GM13977 (cell line): ENCODE measurements at regions not wholly inside any gene's neighbourhood (a gene's known extent, or its start where the extent isn't known, plus 50 kb on each side); places are given as distances from the start of the nearest gene placed in this dataset.

Experiments used
- DNase-seq: peaks from one replicate; pipeline ENCODE4 v3.0.0; 2012; ENCODE audit warnings: low spot score
- in situ Hi-C: fragments of 300-500 bp; cut with MboI; formaldehyde crosslinking; loops from one replicate; pipeline ENCODE4 v1.12.0; 2022; ENCODE audit warnings: low sequenced_read_pairs, low pct_unique_long_range_greater_than_20kb, mixed read lengths, inconsistent platforms; ENCODE audit not compliant: unreplicated experiment
- TF ChIP-seq, protein P1 (sequence below): IDR thresholded peaks from 2 replicates; pipeline ENCODE4 v1.5.1; 2012; ENCODE audit warnings: mild to moderate bottlenecking, control low read depth; ENCODE audit not compliant: insufficient read depth; ENCODE audit errors: extremely low read depth, missing control alignments

DNA sequence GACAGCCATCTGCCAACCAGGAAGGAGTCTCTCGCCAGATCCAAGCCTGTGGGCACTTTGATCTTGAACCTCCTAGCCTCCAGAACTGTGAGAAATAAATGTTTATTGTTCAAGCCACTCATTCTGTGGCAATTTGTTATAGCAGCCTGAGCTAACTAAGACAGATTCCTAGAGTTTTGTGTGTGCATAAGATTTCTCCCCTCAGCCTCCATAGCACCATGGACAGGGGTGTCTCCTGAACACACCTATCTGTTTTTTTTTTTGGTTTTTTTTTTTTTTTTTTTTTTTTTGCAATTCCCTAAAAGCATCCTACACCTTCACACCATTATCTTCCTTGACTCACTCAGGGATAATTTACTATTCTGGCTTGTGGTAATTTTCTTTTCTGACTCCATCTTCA is 768.5 kb downstream of the NR2F2 start:
- no peak for DNase-seq
- in situ Hi-C loops, result no loop called here
- TF ChIP-seq, protein P1, sequence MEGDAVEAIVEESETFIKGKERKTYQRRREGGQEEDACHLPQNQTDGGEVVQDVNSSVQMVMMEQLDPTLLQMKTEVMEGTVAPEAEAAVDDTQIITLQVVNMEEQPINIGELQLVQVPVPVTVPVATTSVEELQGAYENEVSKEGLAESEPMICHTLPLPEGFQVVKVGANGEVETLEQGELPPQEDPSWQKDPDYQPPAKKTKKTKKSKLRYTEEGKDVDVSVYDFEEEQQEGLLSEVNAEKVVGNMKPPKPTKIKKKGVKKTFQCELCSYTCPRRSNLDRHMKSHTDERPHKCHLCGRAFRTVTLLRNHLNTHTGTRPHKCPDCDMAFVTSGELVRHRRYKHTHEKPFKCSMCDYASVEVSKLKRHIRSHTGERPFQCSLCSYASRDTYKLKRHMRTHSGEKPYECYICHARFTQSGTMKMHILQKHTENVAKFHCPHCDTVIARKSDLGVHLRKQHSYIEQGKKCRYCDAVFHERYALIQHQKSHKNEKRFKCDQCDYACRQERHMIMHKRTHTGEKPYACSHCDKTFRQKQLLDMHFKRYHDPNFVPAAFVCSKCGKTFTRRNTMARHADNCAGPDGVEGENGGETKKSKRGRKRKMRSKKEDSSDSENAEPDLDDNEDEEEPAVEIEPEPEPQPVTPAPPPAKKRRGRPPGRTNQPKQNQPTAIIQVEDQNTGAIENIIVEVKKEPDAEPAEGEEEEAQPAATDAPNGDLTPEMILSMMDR, result no peak

DNA sequence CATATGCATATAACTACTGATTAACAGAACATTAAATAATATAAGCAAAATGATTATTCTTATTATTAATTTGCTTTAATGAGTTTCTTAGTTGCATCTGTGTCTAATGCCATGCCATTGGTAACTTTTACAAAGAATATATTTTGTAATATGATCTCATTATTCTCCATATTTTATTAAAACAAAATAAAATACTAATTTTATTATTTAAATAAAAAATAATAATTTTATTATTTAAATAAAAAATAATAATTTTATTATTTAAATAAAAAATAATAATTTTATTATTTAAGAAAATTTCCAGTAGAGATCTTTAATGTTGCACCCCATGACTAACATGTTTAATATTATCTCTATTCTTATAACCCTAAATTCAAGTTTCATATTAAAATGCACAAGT is 771.1 kb downstream of the NR2F2 start:
- in situ Hi-C loops, result no loop called here
- DNase-seq, result no peak
- TF ChIP-seq, protein P1, result no peak

DNA sequence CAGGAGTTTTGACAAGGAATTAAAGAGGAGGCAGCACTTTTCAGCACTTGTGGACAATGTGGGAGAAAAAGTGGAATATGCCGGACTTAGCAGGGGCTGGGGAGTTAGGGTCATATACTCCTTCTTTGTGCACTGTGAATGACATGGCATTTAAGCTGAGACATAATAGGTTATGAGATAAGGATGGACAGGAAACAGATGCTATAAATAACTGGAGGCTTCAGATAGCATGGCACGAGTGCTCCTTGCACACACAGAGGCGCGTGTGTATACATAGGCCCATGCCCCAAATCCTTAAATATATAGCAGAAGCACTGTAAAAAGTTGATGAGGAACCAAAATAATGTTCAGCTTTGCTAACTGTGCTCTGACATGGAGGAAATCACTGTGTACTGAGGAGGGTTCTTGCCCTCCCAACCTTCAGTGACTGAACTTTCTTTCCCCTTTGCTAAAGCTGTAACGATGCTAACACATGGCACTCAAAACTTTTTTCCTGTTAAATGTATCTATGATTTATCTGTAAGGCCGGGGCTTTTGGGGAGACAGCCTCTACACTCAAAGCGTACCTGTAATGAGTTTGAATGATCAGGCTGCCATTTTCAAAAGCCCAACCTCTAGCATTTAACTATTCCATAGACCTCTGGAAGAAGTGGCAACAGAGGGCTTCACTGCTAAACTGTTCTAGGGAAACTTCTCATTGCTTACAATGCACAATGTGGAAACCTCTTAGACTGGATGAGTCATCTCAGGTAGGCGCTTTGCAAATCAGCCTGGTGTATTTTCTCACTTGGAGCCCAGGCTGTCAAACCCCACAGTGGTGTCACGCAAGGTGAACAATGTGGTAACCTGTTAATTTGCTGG is 784.6 kb downstream of the NR2F2 start:
- DNase-seq, result no peak
- in situ Hi-C loops, result no loop called here
- TF ChIP-seq, protein P1, result no peak

DNA sequence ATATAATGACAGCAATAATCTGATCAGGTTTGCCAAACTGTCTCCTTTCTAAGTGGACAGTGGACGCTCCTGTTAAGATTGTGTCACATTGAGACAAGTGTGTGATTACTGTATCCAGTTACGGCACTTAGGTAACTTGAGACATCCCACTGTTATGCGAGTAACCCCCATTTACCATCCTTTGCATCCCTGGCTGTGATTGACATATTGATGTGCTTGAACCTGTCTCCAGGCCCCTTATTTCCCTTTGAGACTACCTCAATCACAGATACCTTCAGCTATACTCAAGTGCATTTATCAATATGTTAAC is 785.2 kb downstream of the NR2F2 start:
- in situ Hi-C loops, result no loop called here
- TF ChIP-seq, protein P1, result no peak
- no peak for DNase-seq

DNA sequence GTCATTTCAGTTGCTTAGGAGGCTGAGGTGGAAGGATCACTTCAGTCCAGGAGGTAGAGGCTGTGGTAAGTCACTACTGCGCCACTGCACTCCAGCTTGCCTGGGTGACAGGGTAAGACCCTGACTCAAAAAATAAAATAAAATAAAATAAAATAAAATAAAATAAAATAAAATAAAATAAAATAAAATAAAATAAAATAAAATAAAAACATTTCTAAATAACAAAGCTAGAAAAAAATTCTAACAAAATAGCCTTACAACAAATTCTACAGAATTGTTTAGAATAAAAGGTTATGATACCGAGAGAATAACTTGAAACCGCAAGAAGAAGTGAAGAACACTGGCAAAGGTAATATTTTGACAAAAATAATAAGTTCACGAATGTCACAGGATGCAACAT is 794.3 kb downstream of the NR2F2 start:
- in situ Hi-C loops, result no loop called here
- no peak for DNase-seq
- TF ChIP-seq, protein P1, result no peak

DNA sequence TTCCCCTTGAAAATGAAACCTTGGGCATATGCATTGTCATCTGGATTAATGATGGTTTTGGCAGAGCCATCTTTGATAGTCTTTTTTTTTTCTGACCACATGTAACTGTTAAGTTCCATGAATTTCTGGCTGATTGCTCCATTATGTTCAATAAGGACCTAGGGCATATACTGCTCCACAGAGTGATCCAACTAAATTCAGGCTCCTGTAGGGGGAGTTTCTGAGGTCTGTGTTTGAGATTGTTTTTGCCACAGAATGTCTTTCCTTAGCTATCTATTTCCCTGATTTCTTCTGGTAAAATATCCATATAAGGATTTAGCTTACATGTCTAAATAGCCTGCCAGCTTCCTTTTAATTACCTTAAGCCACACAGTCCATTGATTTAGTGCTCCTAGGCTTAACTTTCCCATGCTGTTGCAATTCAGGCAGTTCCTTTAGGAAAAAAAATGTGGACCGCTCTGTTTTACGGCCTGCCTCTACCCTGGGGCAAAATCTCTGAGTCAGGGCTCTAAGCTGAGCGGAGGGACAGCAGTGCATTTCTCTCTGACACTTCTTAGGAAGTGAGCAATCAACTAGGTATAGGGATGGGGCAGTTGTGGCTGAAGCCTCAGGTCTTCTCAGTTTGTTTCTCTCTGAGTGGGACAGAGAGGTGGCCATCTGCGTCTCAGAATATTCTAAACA is 796.2 kb downstream of the NR2F2 start:
- in situ Hi-C loops, result no loop called here
- TF ChIP-seq, protein P1, result no peak
- no peak for DNase-seq
